ENCODE measurements at regions not wholly inside any gene's neighbourhood (a gene's known extent, or its start where the extent isn't known, plus 50 kb on each side); places are given as distances from the start of the nearest gene placed in this dataset.

DNA sequence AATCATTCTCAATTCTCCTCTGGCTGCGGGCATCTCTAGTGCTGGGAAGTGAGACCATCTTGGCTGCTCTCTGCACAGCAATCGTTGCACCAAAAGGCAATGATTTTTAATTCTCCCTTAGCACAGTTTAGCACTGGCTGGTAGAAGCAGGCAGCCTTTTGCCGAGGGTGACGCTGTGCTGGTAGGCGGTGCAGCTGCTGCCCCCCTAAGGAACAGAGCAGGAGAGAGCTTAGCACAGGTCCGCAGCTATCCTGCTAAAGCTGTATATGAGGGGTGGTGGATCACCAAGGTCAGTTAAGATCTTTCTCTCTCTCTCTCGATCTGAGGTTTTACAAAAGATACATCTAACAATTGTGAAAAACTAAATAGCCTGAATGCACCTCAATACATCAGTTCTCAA is 390.1 kb downstream of the GATA3 start:
- peak; percentile 57 for DNase-seq

- DNase-seq = no peak
Measured at GRCh38 chr10:8445353-8445752, 390.9 kb downstream of the GATA3 start.

DNA sequence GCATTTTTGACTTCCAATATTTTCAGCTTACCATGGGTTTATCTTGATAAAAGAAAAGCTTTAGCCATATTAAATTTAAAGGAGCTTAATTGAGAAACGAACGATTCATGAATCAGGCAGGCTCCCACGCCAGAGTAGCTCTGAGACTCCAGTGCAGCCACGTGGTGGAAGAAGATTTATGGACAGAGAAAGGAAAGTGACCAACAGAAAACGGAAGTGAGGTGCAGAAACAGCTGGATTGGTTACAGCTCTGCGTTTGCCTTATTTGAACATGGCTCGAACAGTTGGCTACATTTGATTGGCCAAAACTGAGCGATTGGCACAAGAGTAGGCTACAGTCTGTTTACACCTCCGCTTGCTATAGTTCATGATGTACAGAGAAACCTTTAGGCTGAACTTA is 395.4 kb downstream of the GATA3 start:
- DNase-seq = no peak

GRCh38 chr10:8453587-8453986 is 399.1 kb downstream of the GATA3 start:
- DNase-seq = no peak

DNA sequence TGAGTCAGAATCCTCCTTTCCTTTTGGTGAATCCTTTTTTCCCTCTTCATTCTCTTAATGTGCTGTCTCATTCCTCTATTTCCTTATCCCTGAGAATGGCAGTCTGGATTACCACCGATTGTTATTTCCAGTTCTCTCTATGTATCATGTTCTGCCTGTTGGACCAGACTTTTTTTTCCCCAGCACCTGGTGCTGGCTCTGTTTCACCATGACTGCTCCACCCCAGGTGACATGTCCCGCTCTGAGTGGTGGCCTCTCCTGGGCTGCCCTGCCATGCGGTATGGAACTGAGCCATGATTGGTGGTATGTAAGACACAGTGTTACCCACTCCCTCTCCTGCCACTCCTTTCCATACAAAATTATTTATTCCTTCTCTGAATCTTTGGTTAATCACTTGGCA is 399.9 kb downstream of the GATA3 start:
- no peak for DNase-seq

DNA sequence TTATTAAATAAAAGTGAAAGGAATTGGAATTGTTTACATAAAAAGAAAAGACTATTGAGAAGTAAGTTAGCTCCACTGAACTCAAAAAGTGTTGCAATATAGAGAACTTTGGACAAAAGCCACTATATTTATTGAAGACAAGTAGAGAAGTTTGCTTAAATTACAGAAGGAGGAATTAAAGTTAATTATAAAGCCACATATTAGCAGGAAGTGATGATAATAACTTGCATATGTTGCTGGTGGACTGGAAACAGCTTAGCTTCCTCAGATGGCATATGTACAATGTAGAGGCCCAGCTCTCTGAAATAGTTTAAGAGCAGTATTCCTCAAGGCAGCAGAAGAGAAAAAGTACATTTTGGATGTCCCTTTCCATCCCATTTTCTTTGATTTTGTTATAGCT is 400.7 kb downstream of the GATA3 start:
- DNase-seq = no peak

DNA sequence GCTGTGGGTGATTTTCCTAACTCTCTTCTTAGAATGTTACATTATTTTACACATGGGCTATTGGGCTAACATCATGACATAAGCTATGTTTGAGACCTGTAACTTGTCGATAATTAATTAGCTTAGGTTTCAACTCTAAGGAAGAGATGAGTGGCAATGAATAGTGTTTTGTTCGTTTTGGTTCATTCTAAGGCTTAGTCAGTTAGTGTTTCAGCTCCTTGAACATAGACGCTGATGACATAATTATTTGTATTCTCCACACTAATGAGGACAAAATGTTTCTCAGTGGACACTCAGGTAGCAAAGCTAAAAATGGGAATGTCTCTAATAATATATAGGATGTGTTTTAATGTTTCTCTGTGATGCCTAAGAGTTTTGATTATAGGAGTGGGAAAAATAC is 401.9 kb downstream of the GATA3 start:
- DNase-seq = no peak

DNA sequence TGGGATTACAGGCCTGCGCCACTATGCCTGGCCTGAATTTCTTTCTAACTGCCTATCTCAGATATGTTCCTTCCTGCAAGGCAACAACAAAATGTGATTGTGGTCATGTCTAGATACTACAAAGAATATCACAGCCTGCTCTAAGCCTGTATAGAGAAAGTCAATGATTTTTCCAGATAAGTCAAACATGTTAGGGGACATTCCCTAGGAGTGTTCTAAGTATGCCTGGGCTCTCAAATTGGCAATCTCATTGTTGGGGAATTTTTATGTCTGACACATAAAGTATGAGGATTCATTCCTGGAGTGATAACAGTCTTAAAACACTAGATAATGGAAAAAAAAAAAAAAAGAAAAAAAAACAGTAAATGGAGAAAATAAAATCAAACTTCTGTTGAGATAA is 406.1 kb downstream of the GATA3 start:
- no peak for DNase-seq

- no peak for DNase-seq
Measured at GRCh38 chr10:8462565-8462964, 408.1 kb downstream of the GATA3 start.

DNA sequence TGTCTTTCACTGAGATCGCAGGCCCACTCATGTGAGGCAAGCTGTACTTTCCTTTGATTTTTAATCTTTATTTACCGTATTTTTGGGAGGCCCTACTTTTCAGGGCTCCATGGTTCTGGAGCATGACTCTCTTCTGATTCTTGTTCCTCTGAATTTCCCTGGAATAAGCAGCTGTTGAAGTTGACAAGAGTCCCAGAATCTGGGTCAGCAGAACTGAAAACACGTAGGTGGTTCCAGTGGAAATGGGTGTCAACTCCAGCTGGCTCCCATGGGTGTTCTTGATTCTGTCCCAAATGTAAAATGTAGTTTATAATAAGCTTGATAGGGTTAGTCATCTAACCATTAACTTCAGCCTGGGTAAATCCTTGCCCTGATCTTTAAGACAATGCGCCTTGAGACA is 409.4 kb downstream of the GATA3 start:
- no peak for DNase-seq

- no peak for DNase-seq
Measured at GRCh38 chr10:8468477-8468876, 414.0 kb downstream of the GATA3 start.

GRCh38 chr10:8473205-8473604 is 418.7 kb downstream of the GATA3 start:
- peak; percentile 22 for DNase-seq

DNA sequence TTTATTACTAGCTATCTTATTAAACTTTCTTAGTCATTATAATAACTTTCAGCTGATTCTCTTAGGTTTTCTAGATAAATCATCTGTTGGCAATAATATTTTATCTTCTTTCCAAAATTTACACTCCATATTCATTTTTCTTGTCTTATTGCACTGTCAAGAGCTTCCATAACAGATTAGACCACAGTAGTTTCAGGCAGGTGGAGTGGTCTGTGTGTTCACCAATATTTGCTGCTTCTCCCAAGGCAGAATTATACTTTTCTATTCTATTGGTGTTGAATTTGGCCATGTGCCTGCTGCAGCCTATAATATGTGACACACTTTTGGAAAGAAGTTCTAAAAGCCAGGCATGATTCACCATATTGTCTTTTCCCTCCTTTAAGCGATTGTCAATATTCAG is 422.8 kb downstream of the GATA3 start:
- DNase-seq = no peak

- DNase-seq = no peak
Measured at GRCh38 chr10:8481718-8482504, 427.4 kb downstream of the GATA3 start.

DNA sequence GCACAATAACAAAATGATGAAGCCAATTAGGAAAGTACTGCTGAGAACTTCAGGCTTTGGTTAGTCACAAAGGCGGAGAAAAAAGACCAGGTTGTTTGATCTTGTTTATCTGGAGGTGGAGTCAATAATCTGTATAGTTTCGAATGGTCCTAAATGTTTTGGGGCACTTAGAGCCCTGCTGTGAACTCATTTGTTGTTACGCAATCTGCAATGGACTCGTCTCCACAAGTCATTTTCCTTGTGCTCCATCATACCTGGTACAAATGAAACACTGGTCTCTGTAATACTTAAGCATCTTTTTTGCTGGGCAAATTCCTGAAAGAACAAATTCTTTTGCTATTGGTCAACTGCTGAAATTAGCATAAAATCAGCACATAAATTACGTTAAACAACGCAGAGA is 430.5 kb downstream of the GATA3 start:
- no peak for DNase-seq

GRCh38 chr10:8487346-8487745 is 432.9 kb downstream of the GATA3 start:
- DNase-seq = no peak

- no peak for DNase-seq
Measured at GRCh38 chr10:8489232-8489631, 434.7 kb downstream of the GATA3 start.

DNA sequence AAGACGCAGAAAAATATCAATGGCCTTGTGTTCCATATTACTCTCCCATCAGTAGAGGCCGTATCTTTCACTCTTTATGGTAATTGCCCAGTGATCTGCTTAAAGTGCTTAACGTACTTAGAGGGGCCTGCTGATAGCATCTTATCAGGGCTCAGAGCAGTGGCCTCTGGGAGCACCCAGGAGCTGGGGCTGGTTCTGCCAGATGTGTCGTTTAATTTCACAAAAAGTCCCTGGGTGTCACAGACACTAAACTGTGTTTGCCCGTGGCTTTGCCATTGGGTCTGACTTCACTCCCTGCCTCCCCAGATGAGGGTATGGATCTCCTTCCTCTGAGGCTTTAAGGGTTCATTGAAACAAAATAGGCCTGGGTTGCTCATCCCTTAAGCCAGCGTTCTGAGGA is 435.3 kb downstream of the GATA3 start:
- no peak for DNase-seq

- DNase-seq = no peak
Measured at GRCh38 chr10:8498290-8498689, 443.8 kb downstream of the GATA3 start.

- no peak for DNase-seq
Measured at GRCh38 chr10:8498881-8499280, 444.4 kb downstream of the GATA3 start.

- no peak for DNase-seq
Measured at GRCh38 chr10:8499312-8499711, 444.8 kb downstream of the GATA3 start.

GRCh38 chr10:8499752-8500390 is 445.4 kb downstream of the GATA3 start:
- no peak for DNase-seq

GRCh38 chr10:8502573-8502972 is 448.1 kb downstream of the GATA3 start:
- DNase-seq = no peak

- no peak for DNase-seq
Measured at GRCh38 chr10:8504499-8504898, 450.0 kb downstream of the GATA3 start.

DNA sequence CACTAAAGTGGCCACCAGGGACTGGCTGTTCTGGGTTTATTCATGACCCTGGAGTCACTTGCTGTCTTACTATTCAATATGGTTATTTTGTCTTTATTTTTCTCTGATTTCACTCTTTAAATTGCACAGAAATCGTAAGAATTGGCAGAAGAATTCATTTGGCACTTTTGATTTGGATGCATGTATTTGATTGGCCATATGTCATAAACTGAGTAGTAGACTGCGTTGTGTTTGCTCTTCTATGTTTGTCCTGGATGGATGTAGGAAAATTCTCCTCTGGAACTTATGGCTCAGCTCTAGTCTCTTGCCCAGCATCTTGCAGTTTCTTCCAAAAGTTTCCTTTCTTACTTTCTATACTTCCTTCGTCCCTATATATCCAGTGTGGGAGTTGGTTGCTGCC is 452.7 kb downstream of the GATA3 start:
- DNase-seq = no peak

Measured in CD4-positive, alpha-beta T cell treated with Interleukin-15 for 1 hour (primary cell).